GM18511 (cell line): ENCODE measurements at regions not wholly inside any gene's neighbourhood (a gene's known extent, or its start where the extent isn't known, plus 50 kb on each side); places are given as distances from the start of the nearest gene placed in this dataset.

Source experiments
- ATAC-seq: cut with Tn5 transposase; IDR thresholded peaks from one replicate; pipeline ENCODE4 v1.9.1; 2021; ENCODE audit warnings: mild to moderate bottlenecking, moderate library complexity; ENCODE audit not compliant: unreplicated experiment

DNA sequence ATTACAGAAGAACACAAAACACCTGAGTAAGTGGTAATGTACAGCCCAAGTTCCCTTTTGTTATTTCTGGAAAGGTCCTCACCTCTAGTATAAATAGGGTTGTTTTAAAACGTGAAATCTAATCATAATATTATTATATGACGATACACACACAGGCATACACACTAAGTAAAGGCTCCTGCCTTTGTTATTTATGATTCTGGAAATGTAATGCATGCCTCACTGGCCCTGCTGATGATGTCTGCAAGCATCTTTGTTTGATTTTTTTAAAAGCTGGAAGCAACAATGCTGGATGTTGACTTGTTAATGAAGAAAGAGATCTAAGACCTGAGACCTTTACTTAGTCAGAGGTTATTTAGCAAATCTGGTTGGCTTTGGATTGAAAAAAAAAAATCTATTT lies 307.4 kb upstream of the SORCS1 start:
- ATAC-seq: no peak

DNA sequence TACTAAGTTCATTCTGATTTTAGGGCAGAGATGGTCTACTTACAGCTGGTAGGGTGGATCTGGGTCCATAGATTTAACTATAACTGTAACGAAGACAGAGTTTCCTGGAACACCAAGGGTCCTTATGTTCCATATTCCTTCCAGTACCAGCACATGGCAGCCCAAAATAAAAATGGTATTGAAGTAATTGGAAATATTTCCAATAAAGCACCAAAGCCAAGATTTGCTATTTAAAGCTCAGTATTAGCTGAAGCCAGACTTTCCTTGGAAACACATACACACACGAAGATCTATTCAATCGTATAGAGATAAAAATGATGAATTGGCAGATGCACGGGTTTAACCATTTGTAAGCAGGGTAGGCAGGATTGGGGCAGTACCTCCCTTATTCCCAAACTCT lies 289.1 kb upstream of the SORCS1 start:
- no peak for ATAC-seq

DNA sequence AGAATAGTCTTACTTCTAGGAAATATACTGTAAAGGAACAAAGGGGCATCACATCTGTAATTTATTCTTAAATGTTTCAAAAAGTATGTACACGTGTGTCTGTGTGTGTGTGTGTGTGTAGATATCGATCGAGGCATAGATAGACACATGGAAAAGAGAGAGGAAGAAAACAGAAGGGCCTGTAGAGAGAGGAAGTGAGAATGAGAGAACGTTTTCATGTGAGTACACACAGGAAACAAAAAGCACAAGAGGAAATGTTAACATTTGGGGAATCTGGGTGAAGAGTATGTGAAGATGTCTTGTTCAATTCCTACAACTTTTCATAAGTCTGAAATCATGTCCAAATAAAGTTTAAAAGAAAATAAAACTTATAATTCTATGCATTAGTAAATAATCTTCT lies 286.5 kb upstream of the SORCS1 start:
- no peak for ATAC-seq

DNA sequence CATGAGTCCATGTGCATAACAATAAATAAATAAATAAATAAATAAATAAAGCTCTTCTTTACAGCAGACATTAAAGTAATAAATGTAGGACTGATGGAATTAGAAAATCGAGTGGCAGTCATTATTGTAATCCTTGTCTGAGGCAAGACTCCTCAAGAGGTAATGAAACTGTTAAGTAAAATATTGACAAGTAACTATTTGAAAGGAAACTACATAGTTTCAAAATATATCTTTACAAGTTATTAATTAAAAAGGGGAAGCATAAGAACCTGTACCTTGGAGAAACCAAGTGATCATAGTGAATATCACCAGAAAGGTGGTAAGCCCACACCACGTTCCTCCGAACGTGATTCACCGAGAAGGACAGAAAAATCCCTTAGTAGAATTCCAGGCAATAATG lies 285.6 kb upstream of the SORCS1 start:
- ATAC-seq: peak; percentile 74

DNA sequence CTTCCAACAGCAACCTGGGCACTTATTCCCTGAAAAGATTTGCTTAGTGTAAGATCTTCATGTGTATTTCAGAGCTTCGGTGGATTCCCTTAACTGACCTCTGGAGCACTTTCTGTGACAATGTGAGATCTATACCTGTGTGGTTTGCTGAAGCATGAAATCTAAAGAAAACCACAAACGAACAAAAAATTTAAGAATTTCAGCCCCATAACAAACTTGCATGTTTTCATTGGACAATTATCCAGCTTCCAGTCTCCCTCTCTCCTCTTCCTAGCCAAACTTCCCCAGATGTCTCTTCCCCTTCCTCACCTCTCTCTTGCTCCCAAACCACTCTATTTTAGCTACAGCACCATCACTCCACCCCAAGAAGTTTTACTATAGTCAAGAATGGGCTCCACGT lies 279.9 kb upstream of the SORCS1 start:
- ATAC-seq: peak; percentile 56

DNA sequence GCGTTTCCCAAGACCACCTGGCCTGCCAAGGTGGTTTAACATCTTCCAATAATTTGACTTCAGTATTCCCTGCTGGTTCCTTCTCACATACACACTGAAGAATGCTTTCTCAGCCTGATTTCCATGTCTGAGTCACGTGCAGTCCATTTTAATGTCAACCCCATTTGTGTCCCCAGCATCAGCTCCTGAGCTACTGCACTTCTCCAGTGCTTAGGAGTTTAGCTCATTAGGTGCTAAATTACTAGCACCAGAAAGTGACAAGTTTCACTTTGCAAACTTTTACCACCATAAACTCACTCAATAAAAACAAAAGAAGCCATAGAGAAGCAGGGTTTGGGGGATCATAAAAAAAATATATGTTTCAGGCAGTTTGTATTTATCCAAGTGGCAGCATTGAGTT lies 279.3 kb upstream of the SORCS1 start:
- ATAC-seq: peak; percentile 36

DNA sequence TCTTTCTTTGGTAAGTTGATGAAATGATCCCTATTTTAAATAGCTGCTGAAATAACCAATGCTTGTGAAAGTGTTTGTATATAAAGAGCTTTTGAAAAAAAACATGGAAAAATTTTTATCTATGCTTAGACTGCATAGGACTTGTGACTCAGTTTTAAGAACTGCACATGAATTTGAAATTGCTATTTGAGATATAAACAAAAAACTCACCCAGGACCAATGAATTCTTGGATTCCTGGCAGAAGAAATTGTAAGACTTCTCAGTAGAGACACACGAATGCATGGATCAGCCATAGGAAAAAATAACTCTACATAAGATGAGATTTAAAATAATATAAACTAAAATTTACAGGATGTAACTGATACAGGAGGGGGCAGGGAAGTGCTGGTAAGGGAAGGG lies 278.8 kb upstream of the SORCS1 start:
- ATAC-seq: no peak

DNA sequence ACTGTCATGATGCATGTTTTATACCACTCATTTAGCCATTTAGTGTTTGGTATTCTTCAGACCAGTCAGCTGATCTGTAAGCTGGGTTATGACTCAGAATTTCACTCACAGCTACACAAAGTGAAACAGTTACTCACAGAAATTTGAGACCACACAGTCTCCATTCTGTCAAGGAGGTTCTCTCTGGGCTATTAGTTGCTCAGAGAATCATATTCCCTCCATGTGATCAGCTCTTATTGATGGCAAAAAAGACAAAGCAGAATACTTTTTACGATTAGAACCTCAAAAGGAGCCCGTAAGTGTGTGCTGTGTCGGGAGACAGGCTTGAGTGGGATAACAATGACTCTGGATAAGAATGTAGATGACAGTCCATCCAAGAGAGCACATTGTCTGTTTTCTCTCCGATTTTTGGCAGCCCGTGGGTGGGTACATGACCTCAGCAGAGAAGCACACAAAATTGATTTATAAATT lies 277.6 kb upstream of the SORCS1 start:
- peak; percentile 84 for ATAC-seq

DNA sequence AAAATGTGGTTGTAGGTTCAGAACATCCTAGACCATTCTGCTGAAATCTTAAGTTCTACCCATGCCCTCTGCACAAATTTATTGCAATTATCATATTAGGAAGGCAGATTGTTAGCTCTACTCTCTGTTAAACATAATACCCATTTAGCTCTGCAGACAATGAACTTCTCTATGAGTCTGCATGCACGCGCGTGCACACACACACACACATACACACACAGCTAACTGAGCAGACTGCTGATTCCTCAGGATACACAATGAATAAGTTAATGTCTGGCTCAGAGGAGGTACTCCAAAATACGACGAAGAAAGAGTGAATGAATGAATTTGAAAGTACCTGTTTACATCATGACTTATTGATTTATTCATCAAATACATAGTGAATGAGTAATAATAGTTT lies 276.2 kb upstream of the SORCS1 start:
- ATAC-seq: no peak

DNA sequence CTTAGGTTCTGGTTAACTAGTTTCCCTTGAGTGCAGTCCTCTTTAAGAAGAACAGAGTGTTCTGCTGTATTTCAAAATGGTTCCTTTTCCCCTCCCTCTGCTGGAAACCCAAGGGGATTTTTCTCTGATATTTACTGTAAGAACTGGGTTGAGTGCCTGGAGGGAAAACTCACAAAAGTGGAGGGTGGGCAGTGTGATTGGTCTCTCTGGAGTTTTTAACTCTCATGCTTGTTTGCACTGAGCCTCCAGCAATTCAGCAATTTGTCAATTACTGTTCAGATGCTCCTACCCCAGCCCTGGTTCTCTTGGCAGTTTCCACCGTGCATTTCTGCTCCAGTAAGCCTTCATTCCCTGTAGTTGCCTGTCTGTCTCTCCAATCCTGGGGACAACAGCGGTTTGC lies 273.4 kb upstream of the SORCS1 start:
- ATAC-seq: no peak

DNA sequence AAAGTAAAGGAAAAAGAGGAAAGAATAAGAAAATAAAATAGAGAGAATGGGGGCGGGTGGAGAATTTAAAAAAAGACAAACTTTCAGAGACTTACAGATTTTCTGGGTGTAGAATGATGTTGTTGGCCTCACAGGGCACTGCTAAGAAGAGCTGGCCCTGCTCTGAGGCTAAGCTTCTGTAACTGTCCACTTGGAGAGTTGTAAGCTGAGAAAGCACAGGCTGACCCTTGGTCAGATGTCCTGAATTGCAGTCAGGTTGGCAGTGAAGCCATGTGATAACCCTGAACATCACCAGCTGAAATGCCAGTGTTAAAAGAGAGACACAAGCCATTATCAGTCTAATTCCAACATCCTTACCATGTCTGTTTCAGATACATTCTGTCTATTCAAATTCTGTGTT lies 272.1 kb upstream of the SORCS1 start:
- ATAC-seq: no peak

DNA sequence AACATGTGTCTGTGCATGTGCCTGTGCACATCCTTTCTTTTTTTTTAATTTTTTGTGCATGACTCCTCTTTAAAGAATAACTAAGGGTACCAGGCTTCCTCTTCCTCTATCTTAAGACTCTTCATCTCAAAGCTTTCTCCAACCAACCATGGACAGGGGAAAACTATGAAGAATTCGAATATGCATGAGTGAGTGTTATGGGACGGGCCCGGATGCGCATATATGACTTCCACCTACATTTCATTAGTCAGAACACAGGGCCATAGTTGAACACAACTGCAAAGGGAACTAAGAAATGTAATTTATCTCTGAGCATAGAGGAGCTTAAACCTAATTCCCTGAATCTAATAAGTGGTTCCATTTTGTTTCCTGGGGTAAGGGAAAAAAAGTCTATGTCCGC lies 270.3 kb upstream of the SORCS1 start:
- no peak for ATAC-seq

DNA sequence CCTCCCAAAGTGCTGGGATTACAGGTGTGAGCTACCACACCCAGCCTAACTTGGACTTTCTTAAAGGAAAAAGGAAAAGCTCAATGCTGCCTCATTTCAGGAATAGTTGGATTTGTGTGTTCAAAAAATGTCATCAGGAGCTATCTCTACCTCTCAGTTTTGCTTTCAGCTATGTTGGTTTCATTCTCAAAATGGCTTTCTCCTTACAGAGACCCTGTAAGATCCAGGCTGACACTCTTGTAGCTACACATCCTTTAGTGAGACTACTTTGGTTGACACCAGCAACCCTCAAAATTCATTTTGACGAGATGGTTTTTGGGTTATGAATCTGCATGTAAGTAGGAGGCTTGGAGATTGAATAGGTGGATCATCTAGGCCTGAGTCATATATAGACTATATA lies 269.7 kb upstream of the SORCS1 start:
- no peak for ATAC-seq

DNA sequence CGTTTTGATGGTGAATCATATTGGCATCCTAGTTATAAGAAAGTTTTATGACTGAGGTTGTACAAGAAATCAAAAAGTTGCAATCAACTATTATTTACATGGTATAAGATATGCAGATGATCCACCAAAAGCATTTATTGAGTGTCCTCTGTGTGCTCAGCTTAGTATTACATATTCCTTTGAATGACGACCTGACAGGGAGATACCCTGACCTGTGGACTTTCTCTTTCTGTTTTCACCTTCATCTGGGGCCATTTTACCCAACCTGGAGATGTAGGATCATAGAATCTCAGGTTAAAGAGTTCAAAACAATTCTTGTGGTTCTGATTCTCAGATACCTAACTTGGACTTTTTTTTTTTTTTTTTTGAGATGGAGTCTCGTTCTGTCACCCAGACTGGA lies 269.1 kb upstream of the SORCS1 start:
- no peak for ATAC-seq

DNA sequence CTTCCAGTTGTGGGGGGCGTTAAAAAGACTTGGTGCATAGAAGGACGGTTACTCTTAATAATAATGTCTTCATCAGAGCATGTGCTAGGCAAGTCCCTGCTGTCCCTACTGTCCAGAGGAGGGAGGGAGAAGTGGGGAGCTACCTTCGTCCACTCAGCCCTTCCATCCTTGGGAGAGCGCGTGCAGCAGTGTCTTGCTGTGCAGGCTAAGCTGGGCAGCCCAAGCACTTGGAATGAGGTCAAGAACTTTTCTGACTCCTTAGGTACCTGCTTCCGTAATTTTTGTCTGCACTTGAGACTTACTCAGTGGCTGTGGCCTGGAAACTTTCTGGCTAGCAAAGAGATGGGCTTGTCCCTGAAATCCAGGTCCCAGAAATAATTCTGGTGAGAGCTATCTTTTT lies 265.9 kb upstream of the SORCS1 start:
- no peak for ATAC-seq

DNA sequence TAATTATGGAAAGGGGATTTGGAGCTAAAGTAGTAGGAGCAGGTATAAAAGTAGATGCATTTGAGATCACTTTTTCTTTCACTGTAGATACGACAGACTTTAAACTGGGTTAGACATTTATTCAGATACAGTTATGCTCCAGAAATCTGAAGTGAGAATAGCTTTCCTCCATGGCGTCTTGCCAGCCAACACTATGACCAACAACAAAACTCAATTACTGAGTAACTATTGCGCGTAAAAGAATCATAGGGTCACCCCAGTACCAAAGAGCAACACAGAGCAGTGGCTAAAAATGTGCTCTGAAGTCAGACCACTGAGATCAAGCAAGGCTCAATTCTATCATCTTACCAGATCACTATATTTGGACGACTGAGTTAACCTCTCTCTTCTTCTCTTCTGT lies 262.5 kb upstream of the SORCS1 start:
- no peak for ATAC-seq

DNA sequence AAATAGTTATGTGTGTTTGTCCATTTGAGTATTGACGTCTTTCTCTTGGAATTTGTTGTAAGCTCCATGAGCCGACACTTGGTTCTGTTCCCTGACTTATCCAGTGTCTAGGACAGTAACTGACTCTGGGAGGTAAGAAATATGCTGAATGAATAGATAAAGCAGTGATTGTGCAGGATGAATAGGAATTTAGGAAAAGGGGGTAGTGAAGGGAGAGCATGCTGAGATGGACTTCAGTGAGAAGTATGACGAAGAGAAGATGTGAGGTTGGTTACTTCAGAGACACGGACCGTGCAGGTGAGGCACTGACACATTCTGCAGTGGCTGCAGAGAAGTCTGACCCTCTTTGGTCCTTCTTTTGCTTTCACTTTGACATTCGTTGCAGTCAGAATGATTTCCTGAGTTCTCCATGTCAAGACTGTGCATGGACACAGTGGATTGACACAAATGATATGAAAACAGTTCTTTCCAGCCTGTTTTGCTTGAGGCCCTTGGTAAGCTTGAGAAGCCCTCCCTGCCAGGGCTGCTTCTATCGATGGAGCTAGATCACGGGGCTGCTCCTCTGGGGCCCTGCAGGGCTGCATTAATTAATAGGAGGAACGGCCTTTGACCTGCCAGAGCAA lies 261.5 kb upstream of the SORCS1 start:
- peak; percentile 49 for ATAC-seq

DNA sequence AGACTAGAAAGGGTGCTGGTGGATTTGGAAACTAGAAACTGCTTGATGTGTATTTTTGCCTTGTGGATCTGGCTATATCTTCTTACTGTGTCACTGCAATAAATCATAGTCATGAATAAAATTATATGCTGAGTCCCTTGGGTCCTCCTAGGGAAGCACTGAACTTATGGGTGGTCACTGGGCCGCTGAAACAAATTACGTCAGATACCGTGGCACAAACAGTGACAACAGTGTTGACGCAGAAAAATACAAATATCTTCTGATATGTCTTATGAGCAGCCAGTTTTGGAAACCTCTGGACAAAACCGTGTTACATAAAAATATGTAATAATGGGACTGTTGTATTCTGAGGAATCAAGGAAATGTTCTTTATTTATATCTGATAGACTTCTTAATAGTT lies 260.1 kb upstream of the SORCS1 start:
- ATAC-seq: no peak

DNA sequence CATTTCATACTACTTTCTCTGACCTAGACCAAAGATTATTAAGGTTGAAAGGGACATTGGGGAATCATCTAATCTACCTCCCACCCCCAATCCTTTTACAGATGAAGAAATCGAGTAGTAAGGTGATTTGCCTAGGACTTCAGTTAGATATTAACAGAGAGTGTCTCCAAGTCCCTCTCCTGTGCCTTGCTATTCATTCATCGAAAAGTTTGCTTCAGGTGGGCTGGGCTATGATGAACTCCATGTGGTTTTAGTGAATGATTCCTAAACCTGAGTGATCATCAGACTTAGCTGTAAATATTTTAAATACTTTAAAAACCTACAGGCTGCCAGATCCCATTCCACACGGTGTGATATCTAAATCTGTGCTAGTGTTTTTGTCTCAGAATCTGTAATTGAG lies 259.4 kb upstream of the SORCS1 start:
- no peak for ATAC-seq

DNA sequence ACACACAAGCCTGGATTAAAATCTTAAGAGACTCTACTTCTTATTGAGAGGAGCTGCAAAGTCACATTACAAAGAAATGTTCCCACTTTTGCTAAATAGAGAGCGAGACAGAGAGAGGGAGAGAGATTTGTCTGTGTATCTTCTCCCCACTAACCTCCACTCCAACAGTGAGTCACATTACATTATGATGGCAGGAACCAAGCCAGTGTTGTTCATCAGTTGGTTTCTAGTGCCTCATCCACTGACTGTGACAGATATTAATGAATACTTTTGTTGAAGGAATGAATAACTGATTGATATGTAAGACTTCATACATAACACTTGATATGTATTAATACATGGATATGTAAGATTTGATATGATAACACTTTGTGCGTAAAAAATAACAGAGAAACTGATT lies 258.2 kb upstream of the SORCS1 start:
- ATAC-seq: no peak

DNA sequence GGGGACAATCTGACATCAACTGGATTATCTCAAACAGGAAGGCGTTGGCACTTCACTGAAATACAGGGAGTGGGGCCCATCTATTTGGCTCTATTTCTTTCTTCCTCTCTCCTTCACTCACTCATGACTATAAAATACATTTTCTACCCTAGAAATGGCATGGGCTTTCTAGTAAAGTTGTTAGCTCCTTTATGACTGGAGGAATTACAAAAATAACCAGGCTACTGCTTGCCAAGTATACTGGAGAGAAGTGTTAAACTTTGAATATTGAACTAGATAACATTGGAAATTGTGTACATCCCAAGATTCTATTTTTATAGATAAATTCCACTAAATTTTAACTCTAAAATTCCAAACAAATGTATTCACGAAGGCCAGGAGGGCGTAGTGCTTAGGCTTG lies 255.7 kb upstream of the SORCS1 start:
- ATAC-seq: no peak

DNA sequence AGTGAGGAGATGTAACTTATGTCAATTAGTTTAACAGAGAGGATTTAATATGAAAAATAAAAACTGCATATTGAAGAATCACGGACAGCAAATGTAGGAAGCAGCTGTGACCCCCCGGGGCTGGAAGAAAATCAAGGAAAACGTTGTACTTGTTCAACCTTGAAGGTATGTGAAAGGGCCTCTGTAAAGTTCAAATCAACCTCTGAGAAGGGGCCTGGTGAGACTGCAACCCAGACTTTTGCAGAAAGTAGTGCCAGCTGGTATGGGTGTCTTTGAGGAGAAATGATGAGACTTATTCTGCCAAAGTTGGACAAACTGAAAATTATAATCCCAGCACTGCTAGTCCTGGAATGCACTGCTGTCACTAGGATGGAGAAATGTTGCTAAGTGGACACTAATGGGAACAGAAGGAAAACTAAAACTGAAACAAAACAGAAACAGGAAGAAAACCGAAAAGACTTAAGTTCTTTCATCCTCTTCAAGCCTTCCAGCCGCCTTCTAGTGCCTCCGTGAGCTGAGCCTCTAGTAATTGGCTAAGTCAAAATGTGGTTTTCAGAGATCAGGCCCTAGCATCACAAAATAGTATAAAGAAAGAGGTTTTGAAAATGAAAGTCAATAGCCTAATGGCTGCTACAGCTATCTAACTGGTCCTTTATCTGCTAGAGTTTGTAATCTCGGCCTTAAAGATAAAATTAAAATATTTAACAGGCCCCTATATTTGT lies 253.7 kb upstream of the SORCS1 start:
- ATAC-seq: peak; percentile 46

DNA sequence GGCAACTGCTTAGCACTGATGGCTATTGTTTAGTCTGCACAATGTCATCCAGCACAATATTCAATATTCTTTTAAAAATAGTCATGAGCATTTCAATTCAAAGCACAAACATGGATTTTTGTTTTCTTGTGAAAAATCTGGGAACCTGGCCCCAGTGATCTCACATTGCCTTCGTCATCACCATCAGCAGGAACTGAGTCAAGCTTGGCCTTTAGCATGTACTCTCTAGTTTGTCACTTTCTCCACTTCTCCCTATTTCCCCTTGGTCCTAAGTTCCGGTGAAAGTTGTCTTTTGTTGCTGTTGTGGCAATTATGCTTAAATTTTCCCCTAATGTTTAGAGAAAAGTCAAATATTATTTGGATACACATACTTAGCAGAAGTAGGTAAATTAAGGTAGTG lies 252.9 kb upstream of the SORCS1 start:
- ATAC-seq: no peak
